Activated CD4-positive, alpha-beta memory T cell treated with anti-CD3 and anti-CD28 coated beads, Interleukin-2, amount 10 ng/mL, durations not matched to agents 7 days and 5 days (primary cell): ENCODE measurements at regions not wholly inside any gene's neighbourhood (a gene's known extent, or its start where the extent isn't known, plus 50 kb on each side); places are given as distances from the start of the nearest gene placed in this dataset.

Experiments
- CTCF ChIA-PET: fragments of 350-600 bp; sonication (Branson Sonifier 250); formaldehyde crosslinking; loops from one replicate; lab custom pipeline; 2021; ENCODE audit warnings: antibody characterized with exemption, inconsistent platforms; lab: Charles Lee
- POLR2A ChIA-PET: fragments of 350-600 bp; sonication (Branson Sonifier 250); formaldehyde crosslinking; loops from one replicate; lab custom pipeline; 2021; ENCODE audit warnings: antibody characterized with exemption; lab: Charles Lee
- DNase-seq: peaks from one replicate; pipeline ENCODE4 v3.0.0-alpha.2; 2020
- H3K27ac Mint-ChIP-seq: one replicate; pipeline ENCODE4 v1.8.0; 2021; ENCODE audit warnings: mild to moderate bottlenecking, mixed read lengths
- H3K27me3 Mint-ChIP-seq: one replicate; pipeline ENCODE4 v1.8.0; 2021; ENCODE audit warnings: mixed read lengths
- H3K36me3 Mint-ChIP-seq: one replicate; pipeline ENCODE4 v1.8.0; 2021; ENCODE audit warnings: low read depth, mixed read lengths
- H3K4me1 Mint-ChIP-seq: one replicate; pipeline ENCODE4 v1.8.0; 2021; ENCODE audit warnings: mixed read lengths
- H3K4me3 Mint-ChIP-seq: one replicate; pipeline ENCODE4 v1.8.0; 2021; ENCODE audit warnings: mild to moderate bottlenecking, mixed read lengths
- H3K9me3 Mint-ChIP-seq: one replicate; pipeline ENCODE4 v1.8.0; 2021; ENCODE audit warnings: mixed read lengths

GRCh38 chr10:78620985-78621799, 447.6 kb upstream of the ZMIZ1 start:
- POLR2A ChIA-PET, result no interaction called here
- Mint-ChIP-seq H3K27me3 (peaks cover 13% of the 10 kb centered on the region), H3K4me3 (no peak overlapping the region), H3K9me3 (no peaks in the 10 kb centered on the region), H3K36me3 (no peaks in the 10 kb centered on the region), H3K4me1 (no peaks in the 10 kb centered on the region), H3K27ac (no peak overlapping the region)
- CTCF ChIA-PET, result no interaction called here
- DNase-seq, result no peak

GRCh38 chr10:78623578-78624215, 445.1 kb upstream of the ZMIZ1 start:
- ChIA-PET CTCF (no interaction called here), POLR2A (no interaction called here)
- Mint-ChIP-seq H3K4me1 (no peaks in the 10 kb centered on the region), H3K4me3 (no peak overlapping the region), H3K9me3 (no peaks in the 10 kb centered on the region), H3K27ac (no peak overlapping the region), H3K36me3 (no peaks in the 10 kb centered on the region), H3K27me3 (peaks cover 13% of the 10 kb centered on the region)
- DNase-seq, result no peak

DNA sequence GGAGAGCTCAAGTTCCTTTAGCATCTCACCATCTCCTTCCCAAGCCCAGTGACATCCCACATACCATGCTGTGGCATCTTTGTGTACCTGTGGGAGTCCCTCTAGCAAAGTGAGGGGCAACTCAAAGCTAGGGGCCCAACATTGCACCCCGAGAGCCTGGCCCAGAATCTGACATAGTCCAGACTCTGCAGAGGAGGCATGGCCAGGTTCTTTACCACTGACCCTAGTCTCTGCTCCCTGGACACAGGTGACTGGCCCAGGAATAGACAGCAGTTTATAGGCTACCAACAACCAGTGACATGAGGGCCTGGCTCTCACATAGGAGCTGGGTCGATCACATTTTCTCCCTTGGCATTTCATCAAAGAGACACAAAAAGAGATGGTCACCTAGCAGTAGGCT, 444.0 kb upstream of the ZMIZ1 start:
- POLR2A ChIA-PET, result no interaction called here
- peaks cover 13% of the 10 kb centered on the region for H3K27me3 Mint-ChIP-seq
- CTCF ChIA-PET, result no interaction called here
- DNase-seq, result no peak
- no peaks in the 10 kb centered on the region for H3K4me1 Mint-ChIP-seq
- no peak overlapping the region for H3K4me3 Mint-ChIP-seq
- H3K9me3 Mint-ChIP-seq, result no peaks in the 10 kb centered on the region
- H3K27ac Mint-ChIP-seq, result no peak overlapping the region
- H3K36me3 Mint-ChIP-seq, result no peaks in the 10 kb centered on the region

GRCh38 chr10:78626471-78626870, 442.3 kb upstream of the ZMIZ1 start:
- peaks cover 3% of the 10 kb centered on the region for H3K27me3 Mint-ChIP-seq
- H3K9me3 Mint-ChIP-seq, result no peaks in the 10 kb centered on the region
- ChIA-PET POLR2A (no interaction called here), CTCF (no interaction called here)
- H3K4me3 Mint-ChIP-seq, result no peak overlapping the region
- H3K36me3 Mint-ChIP-seq, result no peaks in the 10 kb centered on the region
- H3K4me1 Mint-ChIP-seq, result peaks cover 3% of the 10 kb centered on the region
- H3K27ac Mint-ChIP-seq, result no peak overlapping the region
- no peak for DNase-seq

GRCh38 chr10:78627254-78627795, 441.4 kb upstream of the ZMIZ1 start:
- H3K4me3 Mint-ChIP-seq, result no peak overlapping the region
- H3K27ac Mint-ChIP-seq, result no peak overlapping the region
- CTCF ChIA-PET, result no interaction called here
- H3K27me3 Mint-ChIP-seq, result peaks cover 3% of the 10 kb centered on the region
- no peak for DNase-seq
- POLR2A ChIA-PET, result no interaction called here
- no peaks in the 10 kb centered on the region for H3K9me3 Mint-ChIP-seq
- no peaks in the 10 kb centered on the region for H3K36me3 Mint-ChIP-seq
- H3K4me1 Mint-ChIP-seq, result peaks cover 3% of the 10 kb centered on the region

DNA sequence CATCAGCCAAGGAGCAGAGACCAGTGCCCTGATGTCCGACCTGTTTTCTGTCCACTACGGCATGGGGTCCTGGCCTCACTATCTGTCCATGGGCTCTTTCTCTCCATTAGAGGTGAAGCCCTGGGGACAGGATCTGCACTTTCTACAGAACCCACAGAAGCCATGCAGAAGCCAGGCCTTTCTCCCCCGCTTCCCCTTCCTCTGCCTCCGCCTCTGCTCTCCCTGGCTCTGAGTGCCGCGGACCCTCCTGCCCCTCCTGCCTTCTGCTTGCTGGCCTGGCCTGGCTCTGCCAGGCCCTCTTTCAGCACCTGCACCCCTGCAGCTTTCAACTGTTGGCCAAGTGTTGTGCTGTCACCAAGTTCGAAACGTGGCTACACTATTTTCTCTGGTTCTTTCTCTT, 439.8 kb upstream of the ZMIZ1 start:
- H3K36me3 Mint-ChIP-seq, result no peaks in the 10 kb centered on the region
- DNase-seq, result no peak
- H3K4me1 Mint-ChIP-seq, result peaks cover 3% of the 10 kb centered on the region
- no peak overlapping the region for H3K4me3 Mint-ChIP-seq
- H3K9me3 Mint-ChIP-seq, result no peaks in the 10 kb centered on the region
- POLR2A ChIA-PET, result no interaction called here
- CTCF ChIA-PET, result no interaction called here
- no peak overlapping the region for H3K27ac Mint-ChIP-seq
- no peaks in the 10 kb centered on the region for H3K27me3 Mint-ChIP-seq

GRCh38 chr10:78629773-78630172, 439.0 kb upstream of the ZMIZ1 start:
- Mint-ChIP-seq H3K4me1 (peaks cover 3% of the 10 kb centered on the region), H3K36me3 (no peaks in the 10 kb centered on the region), H3K27ac (no peak overlapping the region), H3K9me3 (no peaks in the 10 kb centered on the region), H3K4me3 (no peak overlapping the region), H3K27me3 (no peaks in the 10 kb centered on the region)
- ChIA-PET POLR2A (no interaction called here), CTCF (no interaction called here)
- DNase-seq, result no peak

DNA sequence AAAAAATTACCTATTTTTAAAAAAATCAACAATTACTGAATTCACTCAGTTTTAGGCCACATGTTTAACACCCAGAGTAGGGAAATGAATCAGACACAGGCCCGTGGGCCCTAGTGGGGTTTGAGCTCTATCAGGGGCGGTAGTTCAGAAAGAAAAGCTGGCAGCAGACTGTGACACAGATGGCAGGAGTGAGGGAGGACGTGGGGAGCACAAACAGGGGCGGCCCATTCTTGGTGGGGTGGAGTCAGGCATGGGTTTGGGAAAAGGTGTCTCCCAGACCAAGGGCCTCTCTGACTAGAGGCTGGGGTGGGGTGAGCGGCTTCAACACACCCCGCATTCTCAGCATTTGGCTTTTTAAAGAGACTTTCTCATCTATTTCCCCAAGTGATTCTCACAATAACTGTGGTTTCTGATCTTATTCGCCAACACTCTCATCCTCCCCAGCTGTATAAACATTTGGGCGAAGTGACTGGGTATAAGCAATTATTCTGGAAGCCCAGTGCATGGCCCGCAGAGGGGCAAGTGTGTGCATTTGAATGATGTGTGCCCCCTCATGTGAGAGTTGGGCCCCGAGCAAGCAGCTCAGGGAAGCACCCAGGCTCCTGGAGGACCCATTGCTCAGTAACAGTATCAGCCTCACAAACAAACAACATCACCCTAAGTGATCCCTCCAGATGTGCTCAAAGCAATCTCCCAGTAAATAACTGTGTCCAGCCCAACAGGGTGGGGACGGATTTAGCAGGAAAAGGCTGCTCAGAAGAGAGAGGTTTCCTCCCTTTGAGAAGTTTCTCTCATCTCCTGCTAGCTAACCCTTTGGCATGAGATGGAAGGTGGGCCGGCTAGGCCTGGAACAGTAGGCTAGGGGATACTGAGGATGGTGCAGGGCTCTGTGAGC, 437.6 kb upstream of the ZMIZ1 start:
- no peaks in the 10 kb centered on the region for H3K9me3 Mint-ChIP-seq
- peaks cover 3% of the 10 kb centered on the region for H3K4me1 Mint-ChIP-seq
- no peak overlapping the region for H3K4me3 Mint-ChIP-seq
- POLR2A ChIA-PET, result no interaction called here
- CTCF ChIA-PET, result no interaction called here
- H3K27ac Mint-ChIP-seq, result no peak overlapping the region
- DNase-seq, result no peak
- no peaks in the 10 kb centered on the region for H3K36me3 Mint-ChIP-seq
- H3K27me3 Mint-ChIP-seq, result no peaks in the 10 kb centered on the region

DNA sequence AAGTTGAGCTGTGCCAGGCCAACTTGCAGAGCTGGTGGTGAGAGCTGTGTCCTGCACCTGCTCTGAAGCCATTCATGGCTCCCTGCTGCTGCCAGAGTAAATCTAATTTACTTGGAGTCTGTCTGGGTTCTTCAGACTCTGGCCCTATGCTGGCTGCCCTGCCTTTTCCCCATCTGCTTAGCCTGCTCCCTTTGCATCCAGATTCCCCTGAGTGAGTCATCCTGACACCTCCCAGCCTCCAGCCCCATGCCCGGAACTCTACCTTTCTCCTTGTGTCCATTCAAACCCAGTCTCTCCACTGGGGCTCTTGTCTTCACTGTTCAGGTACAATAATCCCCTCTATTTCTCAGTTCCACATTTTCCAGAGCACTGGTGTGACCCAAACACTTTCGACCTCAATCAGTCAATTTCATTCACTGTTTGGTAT, 434.4 kb upstream of the ZMIZ1 start:
- ChIA-PET CTCF (no interaction called here), POLR2A (no interaction called here)
- Mint-ChIP-seq H3K27me3 (peaks cover 3% of the 10 kb centered on the region), H3K9me3 (no peaks in the 10 kb centered on the region), H3K4me3 (no peak overlapping the region), H3K36me3 (no peaks in the 10 kb centered on the region), H3K4me1 (peaks cover 3% of the 10 kb centered on the region), H3K27ac (no peak overlapping the region)
- DNase-seq, result no peak

- H3K9me3 Mint-ChIP-seq, result no peaks in the 10 kb centered on the region
- peaks cover 3% of the 10 kb centered on the region for H3K4me1 Mint-ChIP-seq
- peaks cover 3% of the 10 kb centered on the region for H3K27me3 Mint-ChIP-seq
- no peak overlapping the region for H3K4me3 Mint-ChIP-seq
- no peak overlapping the region for H3K27ac Mint-ChIP-seq
- CTCF ChIA-PET, result no interaction called here
- no peak for DNase-seq
- POLR2A ChIA-PET, result no interaction called here
- no peaks in the 10 kb centered on the region for H3K36me3 Mint-ChIP-seq
These were observed 433.9 kb upstream of the ZMIZ1 start for GRCh38 chr10:78634835-78635234.

- Mint-ChIP-seq H3K4me3 (no peak overlapping the region), H3K27me3 (peaks cover 6% of the 10 kb centered on the region), H3K9me3 (no peaks in the 10 kb centered on the region), H3K36me3 (no peaks in the 10 kb centered on the region), H3K27ac (no peak overlapping the region), H3K4me1 (no peaks in the 10 kb centered on the region)
- DNase-seq, result no peak
- ChIA-PET CTCF (no interaction called here), POLR2A (no interaction called here)
These were observed 429.1 kb upstream of the ZMIZ1 start for GRCh38 chr10:78639629-78640028.

GRCh38 chr10:78640796-78641636, 427.8 kb upstream of the ZMIZ1 start:
- no peaks in the 10 kb centered on the region for H3K36me3 Mint-ChIP-seq
- no peaks in the 10 kb centered on the region for H3K4me1 Mint-ChIP-seq
- no peak for DNase-seq
- POLR2A ChIA-PET, result no interaction called here
- H3K27ac Mint-ChIP-seq, result no peak overlapping the region
- H3K4me3 Mint-ChIP-seq, result no peak overlapping the region
- CTCF ChIA-PET, result interaction anchor here (0.8 kb wide), 1 partner anchor 17 kb away, joined by 4 read pairs; no protein-coding TSS in a partner anchor
- no peaks in the 10 kb centered on the region for H3K9me3 Mint-ChIP-seq
- H3K27me3 Mint-ChIP-seq, result peaks cover 8% of the 10 kb centered on the region
